ENCODE measurements at regions not wholly inside any gene's neighbourhood (a gene's known extent, or its start where the extent isn't known, plus 50 kb on each side); places are given as distances from the start of the nearest gene placed in this dataset.

DNA sequence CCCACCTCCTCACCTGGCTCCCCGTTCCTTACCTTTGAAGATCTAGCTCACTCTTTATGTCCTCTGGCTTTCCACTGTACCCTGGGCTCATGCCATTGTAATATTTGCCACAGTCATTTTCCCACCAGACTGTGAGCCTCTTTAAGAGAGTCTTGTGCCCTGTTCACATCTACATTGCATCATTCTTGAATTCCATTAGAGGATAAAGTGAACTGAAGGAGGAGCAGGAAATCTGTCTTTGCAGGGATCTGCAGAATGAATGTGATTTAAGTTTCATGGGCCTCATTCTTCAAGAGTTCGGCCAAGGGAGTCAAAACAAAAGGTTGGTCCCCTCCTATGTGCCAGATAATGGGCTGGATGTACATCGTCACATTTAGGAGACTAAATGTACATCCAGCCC is 272.6 kb upstream of the CITED2 start:
- TF ChIP-seq, protein P1, sequence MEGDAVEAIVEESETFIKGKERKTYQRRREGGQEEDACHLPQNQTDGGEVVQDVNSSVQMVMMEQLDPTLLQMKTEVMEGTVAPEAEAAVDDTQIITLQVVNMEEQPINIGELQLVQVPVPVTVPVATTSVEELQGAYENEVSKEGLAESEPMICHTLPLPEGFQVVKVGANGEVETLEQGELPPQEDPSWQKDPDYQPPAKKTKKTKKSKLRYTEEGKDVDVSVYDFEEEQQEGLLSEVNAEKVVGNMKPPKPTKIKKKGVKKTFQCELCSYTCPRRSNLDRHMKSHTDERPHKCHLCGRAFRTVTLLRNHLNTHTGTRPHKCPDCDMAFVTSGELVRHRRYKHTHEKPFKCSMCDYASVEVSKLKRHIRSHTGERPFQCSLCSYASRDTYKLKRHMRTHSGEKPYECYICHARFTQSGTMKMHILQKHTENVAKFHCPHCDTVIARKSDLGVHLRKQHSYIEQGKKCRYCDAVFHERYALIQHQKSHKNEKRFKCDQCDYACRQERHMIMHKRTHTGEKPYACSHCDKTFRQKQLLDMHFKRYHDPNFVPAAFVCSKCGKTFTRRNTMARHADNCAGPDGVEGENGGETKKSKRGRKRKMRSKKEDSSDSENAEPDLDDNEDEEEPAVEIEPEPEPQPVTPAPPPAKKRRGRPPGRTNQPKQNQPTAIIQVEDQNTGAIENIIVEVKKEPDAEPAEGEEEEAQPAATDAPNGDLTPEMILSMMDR (IDR thresholded peaks at IDR 0.05; ENCODE audit: low read depth, low read length): no peak
- TF ChIP-seq POLR2A (IDR thresholded peaks at IDR 0.05; ENCODE audit: extremely low read depth, insufficient read length): no peak
- TF ChIP-seq, protein P2, sequence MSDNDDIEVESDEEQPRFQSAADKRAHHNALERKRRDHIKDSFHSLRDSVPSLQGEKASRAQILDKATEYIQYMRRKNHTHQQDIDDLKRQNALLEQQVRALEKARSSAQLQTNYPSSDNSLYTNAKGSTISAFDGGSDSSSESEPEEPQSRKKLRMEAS (IDR thresholded peaks at IDR 0.05; ENCODE audit: low read depth, low read length): no peak
